HG02885 (cell line): ENCODE measurements at regions not wholly inside any gene's neighbourhood (a gene's known extent, or its start where the extent isn't known, plus 50 kb on each side); places are given as distances from the start of the nearest gene placed in this dataset.
"Not testable (repeated sequence)": the region's sequence is repeated elsewhere in the genome, so short reads cannot be mapped to it uniquely, and the experiment has no call there.

Experiments used
- ATAC-seq: cut with Tn5 transposase; IDR thresholded peaks from one replicate; pipeline ENCODE4 v1.9.1; 2021; ENCODE audit warnings: mild to moderate bottlenecking; ENCODE audit not compliant: unreplicated experiment, poor library complexity

DNA sequence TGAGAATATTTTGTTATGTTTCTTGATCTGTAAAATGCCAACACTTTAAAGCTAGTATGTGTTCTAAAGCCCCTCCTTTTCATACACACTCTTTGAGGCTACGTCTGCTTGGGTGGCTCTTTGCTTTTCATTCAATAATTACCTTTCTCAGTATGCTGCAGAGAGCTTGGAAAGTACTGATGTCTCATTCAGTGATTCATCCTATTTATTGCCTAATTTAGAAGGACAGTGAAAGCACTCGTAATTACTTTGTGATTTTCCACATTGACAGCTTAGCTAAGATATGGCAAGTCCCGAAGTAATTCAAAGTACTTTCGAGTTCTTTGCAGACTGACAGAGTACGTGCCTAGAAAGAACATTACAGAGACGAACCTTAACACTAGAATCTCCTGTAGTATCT lies 57.2 kb downstream of the BMP15 start:
- ATAC-seq: no peak

DNA sequence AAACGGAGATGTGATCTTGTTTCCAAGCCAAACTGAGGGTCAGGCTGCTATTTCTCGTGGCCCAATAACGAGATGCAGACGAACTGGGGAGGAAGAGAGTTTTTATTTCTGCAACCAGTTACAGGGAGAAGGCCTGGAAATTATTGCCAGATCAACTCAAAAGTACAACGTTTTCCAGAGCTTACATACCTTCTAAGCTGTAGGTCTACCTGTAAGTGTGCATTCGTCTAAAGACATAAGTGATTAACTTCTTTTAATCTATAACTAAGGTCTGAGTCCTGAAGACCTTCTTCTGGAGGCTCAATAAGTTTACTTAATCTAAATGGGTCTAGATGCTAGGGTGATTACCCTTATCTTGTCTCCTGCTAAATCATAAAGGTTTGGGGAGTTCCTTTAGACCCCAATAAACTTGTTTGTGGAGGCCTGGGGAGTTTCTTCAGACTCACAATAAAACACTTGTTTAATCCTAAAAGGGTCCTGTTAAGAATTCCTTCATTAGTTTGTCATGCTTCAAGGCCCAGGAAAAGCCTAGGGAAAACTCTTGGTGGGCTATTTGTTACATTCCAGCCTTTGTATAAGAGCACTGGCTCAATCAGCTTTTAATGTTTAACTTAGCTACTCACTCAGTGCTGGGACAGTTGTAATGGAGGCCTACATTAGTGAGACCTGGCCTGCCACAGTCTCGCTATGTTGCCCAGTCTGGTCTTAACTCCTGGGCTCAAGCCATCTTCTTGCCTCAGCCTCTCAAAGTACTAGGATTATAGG lies 58.5 kb downstream of the BMP15 start:
- ATAC-seq: not testable (repeated sequence)

DNA sequence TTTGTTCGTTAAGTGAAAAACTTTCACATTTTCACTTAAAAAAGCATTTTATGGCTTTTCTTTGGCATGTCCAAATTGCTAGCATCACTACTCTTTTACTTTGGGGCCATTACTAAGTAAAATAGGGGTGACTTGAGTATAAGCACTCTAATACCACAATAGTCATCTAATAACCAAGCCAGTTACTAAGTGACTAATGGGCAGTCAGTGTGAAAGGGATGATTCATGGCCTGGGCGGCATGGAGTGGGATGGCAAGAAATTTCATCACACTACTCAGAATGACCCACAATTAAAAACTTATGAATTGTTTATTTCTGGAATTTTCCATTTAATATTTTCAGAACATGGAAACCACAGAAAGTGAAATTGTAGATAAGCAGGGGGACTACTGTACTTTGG lies 60.9 kb downstream of the BMP15 start:
- ATAC-seq: peak; percentile 38

DNA sequence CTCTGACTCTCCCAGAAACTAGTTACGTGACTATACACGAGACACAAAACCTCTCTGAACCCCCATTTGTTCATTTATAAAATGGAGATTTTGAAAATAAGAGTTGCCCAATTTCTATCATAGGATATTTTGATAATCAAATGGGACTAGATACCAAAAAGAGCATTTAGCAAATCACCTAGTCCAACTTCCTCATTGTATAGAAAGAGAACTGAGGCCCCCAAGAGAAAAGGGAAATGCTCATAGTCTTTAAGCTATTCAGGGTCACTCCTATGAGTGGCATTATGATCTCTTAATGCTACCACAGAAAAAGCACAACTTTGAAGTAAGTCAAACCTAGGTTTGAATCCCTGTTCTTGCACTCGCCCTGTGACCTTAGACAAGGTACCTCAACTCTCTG lies 62.7 kb downstream of the BMP15 start:
- no peak for ATAC-seq

DNA sequence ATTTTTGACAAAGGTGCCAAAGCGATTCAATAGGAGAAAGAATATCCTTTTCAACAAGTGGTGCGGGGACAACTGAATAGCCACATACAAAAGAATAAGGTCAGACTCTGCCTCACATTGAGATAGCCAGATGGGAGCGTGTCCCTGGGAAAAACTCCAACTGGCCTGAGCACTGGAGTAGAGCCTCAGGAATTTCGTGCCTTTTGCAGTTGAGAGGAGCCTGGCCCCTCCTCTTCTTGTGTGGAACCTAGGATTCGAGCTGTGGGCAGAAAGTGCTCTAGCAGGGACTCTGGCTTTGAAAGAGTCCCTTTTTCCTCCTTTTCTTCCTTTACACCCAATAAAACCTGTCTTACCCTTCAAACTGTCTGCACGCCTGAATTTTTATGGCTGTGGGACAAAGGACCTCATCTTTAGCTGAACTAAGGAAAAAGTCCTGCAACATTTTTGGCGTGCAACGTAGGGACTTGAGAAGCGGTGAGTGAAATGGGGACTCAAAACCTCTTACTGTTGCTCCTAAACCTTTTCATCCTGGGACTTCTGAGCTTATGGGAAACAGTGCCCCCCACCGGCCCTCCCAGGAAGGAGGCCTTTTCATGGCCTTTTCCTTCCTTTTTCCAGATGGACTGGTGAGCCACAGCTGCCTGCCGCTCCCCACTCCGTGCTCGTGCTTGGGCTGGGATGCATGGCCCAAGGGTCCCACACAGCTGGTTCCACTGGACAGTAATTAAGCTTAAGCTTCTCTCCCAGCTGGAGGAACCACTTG lies 68.6 kb downstream of the BMP15 start:
- ATAC-seq: no peak

DNA sequence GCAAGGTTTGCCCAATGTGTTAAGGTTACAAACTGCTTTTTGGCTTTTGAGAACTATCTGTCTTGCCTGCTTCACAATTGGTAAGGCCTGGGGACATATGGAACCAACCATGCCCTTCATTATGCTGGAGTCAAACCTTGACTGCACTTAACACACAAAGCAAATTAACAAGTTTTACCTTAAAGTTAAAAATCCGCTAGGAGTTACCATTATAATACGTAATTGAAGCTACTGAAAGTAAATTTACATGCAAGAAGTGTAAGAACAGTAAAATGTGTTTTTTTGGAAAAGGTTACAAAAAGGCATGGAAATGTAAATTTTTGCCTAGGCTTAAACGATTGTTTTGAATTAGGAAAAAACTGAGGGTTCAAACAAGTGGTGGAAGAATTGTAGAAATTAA lies 69.7 kb downstream of the BMP15 start:
- no peak for ATAC-seq

DNA sequence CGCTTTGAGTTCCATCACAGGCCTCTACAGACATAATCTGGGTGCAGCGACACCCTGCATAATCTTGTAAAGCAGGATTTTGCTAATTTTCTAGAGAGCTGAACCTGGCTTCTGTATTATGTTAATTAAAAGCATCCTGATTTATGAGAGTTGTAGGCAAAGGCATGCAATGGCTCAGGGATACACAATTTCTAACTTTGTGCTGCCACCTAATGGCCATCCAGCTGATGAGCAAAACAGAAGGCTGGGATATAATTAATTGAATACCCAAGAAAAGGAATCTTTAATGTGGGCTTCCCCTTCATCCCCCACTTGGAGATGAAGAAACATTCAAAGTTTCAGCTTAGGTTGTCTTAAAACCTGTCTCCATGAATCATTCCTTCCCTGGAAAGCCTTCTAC lies 78.1 kb downstream of the BMP15 start:
- peak; percentile 49 for ATAC-seq

DNA sequence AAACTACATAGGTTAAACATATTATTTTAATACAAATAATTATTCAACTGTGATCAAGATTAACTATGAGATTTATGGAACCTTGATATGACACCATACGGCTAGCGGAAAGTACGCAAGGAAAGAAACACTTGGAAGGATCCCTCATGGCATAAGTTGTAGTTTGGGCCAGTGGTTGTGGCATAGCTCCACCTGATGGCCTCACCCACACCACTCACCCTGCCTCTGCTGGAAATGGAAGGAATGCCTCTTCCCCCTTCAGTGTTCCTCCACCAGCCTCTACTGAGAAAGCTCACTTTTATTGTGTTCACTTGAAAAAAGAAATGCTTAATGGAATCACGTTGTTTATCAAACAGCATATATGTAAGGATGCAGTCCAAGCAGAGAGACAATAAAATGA lies 86.4 kb downstream of the BMP15 start:
- no peak for ATAC-seq

DNA sequence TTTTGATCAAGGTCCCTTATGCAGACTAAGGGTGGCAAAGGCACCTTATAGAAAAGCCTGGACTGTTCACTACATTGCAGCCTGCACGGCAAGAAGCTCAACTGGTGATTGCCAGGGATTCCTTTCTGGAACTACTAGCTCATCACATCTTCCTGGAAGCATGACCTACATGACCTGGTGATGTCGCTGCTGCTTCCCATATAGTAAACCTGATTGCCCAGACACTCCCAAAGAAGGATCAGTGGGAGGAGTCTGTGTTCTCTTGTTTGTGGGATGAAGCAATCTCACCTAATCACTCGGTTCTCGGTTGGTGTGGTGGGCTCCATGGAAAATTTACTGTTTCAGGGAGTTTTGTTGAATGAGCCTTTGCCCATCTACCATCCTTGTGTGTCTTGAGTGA lies 89.8 kb downstream of the BMP15 start:
- ATAC-seq: not testable (repeated sequence)

DNA sequence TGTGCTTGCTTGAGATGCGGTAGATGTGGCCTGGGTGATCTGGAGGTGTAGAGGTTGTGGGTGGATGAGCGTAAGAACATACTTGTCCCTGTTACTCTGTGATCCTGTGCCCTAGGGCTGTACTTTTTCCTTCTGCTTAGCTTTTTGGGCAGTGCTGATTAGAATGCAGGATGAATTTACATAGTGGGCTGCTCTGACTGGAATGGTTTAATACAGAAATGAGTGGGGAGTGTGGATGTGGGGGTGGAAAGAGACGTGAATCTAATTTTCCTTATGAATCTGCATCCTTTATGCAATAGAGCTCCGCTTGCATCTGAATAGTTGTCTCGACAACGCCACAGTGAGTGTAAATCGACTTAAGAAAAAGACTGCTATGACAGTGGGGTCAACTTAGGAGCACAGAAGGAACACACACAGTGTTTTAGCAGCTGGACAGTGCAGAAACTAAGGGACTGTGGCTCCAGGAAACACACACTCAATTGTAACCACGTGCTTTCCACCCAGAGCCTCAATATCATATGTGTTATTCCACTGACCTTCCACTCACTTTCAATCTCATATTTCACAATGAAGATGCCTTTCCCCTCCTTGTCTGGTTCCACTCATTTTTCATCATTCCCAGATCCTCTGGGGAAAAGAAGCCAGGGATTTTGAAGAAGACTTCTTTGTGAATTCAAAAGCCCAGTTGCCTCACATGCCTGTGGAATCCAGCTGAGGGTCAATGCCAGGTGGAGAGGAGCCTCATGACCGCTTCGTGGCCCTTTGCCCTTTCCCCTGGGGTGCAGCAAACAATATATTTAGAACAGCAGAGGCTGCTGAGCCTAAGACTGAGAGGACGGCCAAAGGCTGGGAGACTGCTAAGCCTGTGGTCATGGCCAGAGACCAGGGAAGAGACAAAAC lies 91.4 kb downstream of the BMP15 start:
- ATAC-seq: not testable (repeated sequence)

DNA sequence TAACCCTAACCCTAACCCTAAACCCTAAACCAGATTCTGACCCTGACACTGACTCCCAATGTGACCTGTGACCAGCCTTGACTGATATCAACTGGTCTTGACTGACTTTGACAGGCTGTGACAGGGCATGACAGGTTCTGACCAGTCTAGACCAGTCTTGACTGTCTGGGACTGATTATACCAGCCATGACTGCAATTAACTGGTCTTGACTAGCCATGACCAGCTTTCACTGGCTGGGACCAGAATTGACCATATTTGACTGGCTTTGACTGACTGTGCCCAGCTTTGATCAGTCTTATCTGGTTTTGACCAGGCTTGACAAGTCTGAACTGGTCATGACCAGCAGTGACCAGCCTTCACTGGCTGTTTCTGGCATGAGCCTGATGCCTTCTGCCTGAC lies 95.5 kb downstream of the BMP15 start:
- ATAC-seq: no peak

DNA sequence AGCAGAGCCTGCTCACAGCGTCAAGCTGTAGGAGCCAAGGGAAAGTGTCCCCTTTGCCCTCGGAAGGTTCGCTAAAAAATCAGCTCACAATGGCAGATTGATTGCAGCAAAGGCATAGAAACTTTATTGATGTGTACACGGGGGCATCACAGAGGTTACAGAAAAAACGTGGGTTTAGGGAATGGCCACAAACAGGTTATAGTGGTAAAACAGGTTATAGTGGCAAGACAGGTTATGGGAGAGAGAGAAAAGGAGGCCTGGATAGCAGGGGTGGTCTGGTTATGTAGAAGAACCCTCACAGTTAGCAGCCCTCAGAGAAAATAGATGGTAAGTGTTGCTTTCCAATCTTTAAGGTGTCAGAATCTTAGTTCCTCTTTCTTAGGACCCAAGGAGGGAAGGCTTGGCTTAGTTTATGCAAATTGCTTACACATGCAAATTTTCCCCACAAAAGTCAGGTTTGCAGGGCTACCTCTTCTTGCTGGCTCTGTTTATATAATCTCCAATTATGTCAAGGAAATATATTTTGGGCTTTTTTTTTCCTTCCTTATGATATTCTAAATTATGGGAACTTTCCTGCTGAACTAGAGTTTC lies 113.7 kb downstream of the BMP15 start:
- peak; percentile 74 for ATAC-seq

DNA sequence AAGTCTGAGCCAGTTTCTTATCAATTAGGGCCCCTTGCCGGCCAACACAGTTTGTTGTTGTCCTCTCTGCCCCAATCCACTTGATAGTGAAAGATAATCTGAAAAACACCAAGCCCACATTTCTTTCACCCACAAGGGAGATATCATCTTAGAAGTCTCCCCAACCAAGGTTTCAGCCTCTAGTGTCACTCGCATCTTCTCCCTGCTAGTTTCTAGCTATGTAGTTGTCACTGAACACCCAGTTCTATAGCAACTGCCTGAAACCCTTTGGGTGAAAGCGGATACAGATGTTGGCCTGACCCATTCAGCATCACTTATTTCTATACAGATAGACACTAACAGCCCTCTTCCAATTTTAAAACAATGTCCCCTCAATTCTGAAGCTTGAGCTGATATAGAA lies 116.3 kb downstream of the BMP15 start:
- ATAC-seq: no peak

DNA sequence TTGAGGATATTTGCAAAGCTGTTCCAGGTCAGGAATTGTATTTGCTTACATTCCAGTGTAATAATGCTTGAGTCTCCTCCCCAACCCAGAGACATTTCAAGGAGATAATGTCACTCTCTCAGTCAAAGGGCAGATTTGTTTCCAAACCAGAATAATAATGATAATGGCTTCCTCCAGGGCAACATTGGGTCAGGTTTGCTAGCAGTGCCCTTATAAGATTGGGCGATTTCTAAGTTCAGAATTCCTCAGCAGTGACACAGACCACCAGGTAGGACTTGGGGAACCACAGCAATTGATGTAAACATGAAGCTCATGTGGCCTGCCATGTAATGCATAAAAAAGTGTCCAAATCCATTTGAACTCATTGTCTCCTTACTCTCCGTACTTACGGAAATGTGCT lies 125.2 kb downstream of the BMP15 start:
- no peak for ATAC-seq

DNA sequence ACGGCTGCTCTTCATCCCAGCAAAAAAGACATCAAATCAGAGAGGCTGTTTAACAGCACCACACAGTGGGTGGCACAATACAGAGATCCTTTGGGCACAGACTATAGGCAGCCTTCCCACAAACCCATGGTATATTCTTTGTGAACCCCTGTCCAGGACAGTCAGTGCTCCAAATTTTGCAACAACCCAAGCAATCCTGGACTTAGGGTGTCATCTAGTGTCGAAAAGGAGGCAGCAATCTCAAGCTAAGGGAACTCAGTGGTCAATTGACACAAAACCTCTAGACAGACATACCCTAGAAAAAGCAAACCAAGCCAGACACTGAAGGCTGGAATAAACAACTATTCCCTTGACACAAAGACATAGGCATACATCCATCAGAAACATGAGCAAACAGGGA lies 137.4 kb downstream of the BMP15 start:
- ATAC-seq: no peak

DNA sequence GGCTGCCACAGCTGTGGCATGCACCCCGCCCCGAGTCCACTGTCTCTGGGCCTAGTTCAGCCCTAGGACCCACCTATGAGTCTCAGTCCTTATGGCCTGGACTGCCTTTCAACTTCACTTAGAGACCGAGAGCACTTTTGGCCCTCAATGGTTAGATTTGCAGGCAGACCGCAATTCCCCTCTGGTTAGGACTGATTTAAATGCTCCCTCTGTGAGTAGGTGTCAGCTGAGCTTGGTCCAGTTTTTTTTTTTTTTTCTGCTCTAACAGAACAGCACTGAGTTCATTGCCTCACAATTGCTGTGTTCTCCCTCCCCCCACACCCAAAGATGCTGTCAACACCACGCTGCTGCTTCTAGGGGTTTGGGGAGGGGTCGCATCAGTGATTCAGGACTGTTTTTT lies 143.2 kb downstream of the BMP15 start:
- no peak for ATAC-seq

DNA sequence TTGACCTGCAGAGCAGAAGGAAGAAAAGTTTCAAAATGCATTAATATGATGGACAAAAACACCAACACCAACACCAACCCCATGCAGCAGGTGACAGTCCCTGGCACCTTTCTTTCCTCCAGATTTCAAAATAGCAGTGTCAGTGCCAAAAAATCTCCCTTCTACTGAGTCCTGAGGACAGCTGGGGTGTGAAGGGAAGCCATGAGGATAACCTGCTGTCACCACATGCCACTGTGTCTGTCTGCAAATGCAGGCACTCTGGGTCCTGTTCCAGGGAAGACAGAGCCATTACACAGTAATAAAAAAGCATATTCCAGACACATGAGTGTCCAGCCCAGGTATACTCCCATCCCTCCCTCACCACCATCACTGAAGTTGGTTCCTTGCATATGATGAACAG lies 187.5 kb downstream of the BMP15 start:
- no peak for ATAC-seq

DNA sequence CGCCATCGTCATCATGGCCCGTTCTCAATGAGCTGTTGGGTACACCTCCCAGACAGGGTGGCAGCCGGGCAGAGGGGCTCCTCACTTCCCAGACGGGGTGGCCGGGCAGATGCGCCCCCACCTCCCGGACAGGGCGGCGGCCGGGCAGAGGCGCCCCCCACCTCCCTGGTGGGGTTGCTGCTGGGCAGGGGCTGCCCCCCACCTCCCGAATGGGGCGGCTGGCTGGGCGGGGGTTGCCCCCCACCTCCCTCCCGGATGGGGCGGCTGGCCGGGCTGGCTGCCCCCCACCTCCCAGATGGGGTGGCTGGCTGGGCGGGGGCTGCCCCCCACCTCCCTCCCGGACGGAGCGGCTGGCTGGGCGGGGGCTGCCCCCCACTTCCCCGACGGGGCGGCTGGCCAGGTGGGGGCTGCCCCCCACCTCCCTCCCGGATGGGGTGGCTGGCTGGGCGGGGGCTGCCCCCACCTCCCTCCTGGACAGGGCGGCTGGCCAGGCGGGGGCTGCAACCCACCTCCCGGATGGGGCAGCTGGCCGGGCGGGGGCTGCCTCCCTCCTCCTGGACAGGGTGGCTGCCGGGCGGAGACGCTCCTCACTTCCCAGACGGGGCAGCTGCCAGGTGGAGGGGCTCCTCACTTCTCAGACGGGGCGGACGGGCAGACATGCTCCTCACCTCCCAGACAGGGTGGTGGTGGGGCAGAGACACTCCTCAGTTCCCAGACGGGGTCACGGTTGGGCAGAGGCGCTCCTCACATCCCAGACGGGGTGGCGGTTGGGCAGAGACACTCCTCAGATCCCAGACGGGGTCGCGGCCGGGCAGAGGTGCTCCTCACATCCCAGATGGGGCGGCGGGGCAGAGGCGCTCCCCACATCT lies 208.8 kb downstream of the BMP15 start:
- not testable (repeated sequence) for ATAC-seq

DNA sequence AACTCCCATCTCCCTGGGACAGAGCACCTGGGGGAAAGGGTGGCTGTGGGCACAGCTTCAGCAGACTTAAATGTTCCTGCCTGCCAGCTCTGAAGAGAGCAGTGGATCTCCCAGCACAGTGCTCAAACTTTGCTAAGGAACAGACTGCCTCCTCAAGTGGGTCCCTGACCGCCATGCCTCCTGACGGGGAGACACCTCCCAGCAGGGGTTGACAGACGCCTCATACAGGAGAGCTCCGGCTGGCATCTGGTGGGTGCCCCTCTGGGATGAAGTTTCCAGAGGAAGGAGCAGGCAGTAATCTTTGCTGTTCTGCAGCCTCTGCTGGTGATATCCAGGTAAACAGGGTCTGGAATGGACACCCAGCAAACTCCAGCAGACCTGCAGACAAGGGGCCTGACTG lies 206.9 kb upstream of the NUDT10 start:
- ATAC-seq: not testable (repeated sequence)
